GM12874 (cell line): ENCODE measurements at regions not wholly inside any gene's neighbourhood (a gene's known extent, or its start where the extent isn't known, plus 50 kb on each side); places are given as distances from the start of the nearest gene placed in this dataset.

Experiments used
- CTCF ChIP-seq: IDR thresholded peaks from 2 replicates; pipeline ENCODE4 v1.5.1; 2011; ENCODE audit warnings: low read depth, mild to moderate bottlenecking, control low read depth, low read length, moderate library complexity; ENCODE audit not compliant: insufficient read depth

GRCh38 chr6:16040628-16040974 is 88.3 kb upstream of the MYLIP start:
- TF ChIP-seq CTCF, result no peak

- TF ChIP-seq CTCF, result no peak
Observed at GRCh38 chr6:16038938-16039337, 89.9 kb upstream of the MYLIP start.

- TF ChIP-seq CTCF, result no peak
Observed at GRCh38 chr6:16035488-16036080, 93.3 kb upstream of the MYLIP start.

GRCh38 chr6:16033214-16033613 is 95.7 kb upstream of the MYLIP start:
- no peak for TF ChIP-seq CTCF

GRCh38 chr6:16031278-16031981 is 97.5 kb upstream of the MYLIP start:
- TF ChIP-seq CTCF, result no peak

GRCh38 chr6:16028966-16029365 is 99.9 kb upstream of the MYLIP start:
- TF ChIP-seq CTCF, result no peak

GRCh38 chr6:16020259-16020658 is 108.6 kb upstream of the MYLIP start:
- no peak for TF ChIP-seq CTCF
